ENCODE measurements at regions not wholly inside any gene's neighbourhood (a gene's known extent, or its start where the extent isn't known, plus 50 kb on each side); places are given as distances from the start of the nearest gene placed in this dataset.

DNA sequence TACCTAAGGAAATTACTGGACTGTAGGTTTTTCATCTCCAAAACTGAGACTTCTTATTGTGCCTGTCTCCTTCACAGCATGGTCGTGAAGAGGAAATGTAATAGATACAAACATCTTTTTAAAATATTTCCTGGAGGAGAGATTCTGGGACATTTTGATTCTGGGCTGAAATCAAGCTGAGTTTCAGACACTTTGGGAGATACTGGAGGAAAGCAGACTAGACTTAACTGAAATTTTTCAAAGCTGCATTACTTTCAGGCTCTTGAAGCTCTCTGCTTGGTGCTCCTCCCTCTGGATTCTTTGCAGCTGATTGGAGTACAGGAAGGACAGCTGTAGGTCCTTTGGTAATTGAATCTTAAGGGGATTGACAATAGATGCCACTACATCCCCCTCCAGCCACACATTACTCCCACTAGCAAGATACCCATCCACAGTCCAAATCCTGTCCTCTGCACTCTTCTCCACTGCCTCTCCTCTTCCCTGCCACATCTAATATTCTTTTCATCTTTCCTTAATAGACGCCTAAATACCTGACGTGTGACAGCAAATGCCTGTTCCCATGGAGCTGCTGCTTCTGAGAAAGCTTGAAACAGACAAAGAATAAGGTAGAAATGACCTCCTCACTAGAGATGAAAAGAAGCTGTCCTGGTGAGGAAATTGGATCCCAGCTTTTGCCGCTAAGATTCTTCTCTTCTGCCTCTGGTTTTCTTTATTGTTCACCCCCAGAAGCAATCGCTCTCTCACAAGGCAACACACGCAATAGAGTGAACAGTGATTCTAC lies 111.5 kb upstream of the PHYHIPL start:
- TF ChIP-seq, protein P1, sequence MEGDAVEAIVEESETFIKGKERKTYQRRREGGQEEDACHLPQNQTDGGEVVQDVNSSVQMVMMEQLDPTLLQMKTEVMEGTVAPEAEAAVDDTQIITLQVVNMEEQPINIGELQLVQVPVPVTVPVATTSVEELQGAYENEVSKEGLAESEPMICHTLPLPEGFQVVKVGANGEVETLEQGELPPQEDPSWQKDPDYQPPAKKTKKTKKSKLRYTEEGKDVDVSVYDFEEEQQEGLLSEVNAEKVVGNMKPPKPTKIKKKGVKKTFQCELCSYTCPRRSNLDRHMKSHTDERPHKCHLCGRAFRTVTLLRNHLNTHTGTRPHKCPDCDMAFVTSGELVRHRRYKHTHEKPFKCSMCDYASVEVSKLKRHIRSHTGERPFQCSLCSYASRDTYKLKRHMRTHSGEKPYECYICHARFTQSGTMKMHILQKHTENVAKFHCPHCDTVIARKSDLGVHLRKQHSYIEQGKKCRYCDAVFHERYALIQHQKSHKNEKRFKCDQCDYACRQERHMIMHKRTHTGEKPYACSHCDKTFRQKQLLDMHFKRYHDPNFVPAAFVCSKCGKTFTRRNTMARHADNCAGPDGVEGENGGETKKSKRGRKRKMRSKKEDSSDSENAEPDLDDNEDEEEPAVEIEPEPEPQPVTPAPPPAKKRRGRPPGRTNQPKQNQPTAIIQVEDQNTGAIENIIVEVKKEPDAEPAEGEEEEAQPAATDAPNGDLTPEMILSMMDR (IDR thresholded peaks at IDR 0.05) = no peak
- Histone ChIP-seq H3K36me3 (no peaks in the 10 kb centered on the region), H3K27ac (no peak overlapping the region), H3K4me3 (no peak overlapping the region), H3K4me1 (no peaks in the 10 kb centered on the region), H3K27me3 (no peaks in the 10 kb centered on the region), H3K9me3 (no peaks in the 10 kb centered on the region)
- intact Hi-C loops (cut with DNase I; ENCODE audit: low total_unique reads) = no loop called here
- no peak for DNase-seq

DNA sequence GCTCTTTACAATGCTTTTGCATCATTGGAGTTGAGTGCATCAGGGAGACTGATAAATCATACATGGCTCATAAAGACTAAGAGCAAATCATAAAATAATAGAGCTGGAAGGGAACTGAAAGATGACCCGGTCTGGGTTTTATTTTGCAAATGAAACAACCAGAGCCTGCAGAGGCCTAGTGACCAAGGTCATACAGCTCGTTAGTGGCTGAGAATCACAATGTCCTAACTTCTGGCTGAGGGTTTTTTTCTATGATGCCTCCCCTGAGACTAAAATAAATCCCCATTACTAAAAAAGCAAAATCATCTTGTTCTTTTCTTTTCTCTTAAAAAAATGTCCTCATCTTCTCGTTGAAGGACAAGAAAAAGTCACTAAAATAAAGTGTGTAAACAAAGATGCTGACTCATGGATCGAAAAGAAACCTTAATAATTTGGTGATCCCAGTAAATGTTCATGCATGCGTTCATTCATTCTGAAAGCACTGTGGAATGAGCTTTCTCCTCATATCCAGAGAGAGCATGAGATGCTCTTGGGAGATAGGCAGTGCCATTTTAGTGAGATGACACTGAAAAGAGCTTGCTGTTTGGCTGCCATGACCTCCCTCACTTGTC lies 107.8 kb upstream of the PHYHIPL start:
- H3K27me3 ChIP-seq = no peaks in the 10 kb centered on the region
- intact Hi-C loops (cut with DNase I; ENCODE audit: low total_unique reads) = no loop called here
- no peak overlapping the region for H3K27ac ChIP-seq
- no peaks in the 10 kb centered on the region for H3K4me1 ChIP-seq
- no peaks in the 10 kb centered on the region for H3K36me3 ChIP-seq
- H3K4me3 ChIP-seq = no peak overlapping the region
- H3K9me3 ChIP-seq = no peaks in the 10 kb centered on the region
- TF ChIP-seq, protein P1 (IDR thresholded peaks at IDR 0.05) = no peak
- no peak for DNase-seq

DNA sequence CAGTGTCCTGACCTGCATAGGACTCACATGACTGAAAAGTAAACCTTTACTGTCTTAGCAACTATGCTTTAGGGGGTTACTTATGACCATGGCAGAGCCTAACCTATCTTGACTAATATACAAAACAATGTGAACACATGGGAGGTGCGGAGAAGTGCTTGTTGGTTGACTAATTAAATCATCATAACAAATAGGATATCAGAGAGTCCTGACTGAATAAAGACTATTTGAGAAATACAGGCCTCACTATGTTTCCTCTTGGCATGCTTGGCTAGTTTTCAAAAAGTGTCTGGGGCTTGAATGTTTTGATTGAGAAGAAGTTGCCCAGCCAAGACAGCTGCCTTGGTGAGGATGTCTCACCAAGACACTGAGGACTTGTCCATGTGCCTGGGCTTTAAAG lies 104.4 kb upstream of the PHYHIPL start:
- Histone ChIP-seq H3K4me3 (no peak overlapping the region), H3K27me3 (no peaks in the 10 kb centered on the region), H3K27ac (no peak overlapping the region), H3K36me3 (no peaks in the 10 kb centered on the region), H3K4me1 (peaks cover 0 to 17% (median 6%) of the 10 kb centered on the region in 4 donors), H3K9me3 (no peaks in the 10 kb centered on the region)
- DNase-seq = no peak
- TF ChIP-seq, protein P1 (IDR thresholded peaks at IDR 0.05) = no peak
- intact Hi-C loops (cut with DNase I; ENCODE audit: low total_unique reads) = no loop called here

DNA sequence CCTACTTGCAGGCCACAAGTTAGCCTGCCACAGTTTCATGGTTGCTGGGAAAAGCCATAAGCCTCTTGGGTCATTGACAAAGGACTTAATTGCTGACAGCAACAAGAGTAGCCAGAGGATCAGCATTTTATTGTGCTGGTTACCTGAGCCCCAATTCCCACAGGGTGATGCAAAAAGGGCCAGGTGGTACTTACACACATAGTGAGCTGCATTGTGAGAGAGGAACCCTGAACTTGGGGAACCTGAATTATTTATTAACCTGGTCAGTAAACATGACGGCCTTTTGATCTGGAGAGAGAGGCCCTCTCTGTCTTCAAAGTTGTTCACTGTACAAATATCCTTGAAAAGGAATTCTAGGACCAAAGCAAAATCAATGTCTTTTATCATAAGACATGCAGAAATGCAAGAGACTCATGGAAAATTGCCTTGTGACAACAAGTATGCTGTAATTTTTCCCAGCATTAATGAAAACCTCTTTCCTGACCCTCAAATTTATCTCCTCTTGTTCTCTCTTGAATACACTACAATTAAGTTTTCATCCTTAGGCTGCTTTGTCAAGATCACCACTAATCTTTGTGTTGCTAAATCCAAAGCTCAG lies 102.9 kb upstream of the PHYHIPL start:
- Histone ChIP-seq H3K4me3 (no peak overlapping the region), H3K27me3 (no peaks in the 10 kb centered on the region), H3K9me3 (no peaks in the 10 kb centered on the region), H3K4me1 (peaks cover 0 to 32% (median 20%) of the 10 kb centered on the region in 4 donors), H3K27ac (no peak overlapping the region), H3K36me3 (no peaks in the 10 kb centered on the region)
- intact Hi-C loops (cut with DNase I; ENCODE audit: low total_unique reads) = no loop called here
- DNase-seq = no peak
- TF ChIP-seq, protein P1 (IDR thresholded peaks at IDR 0.05) = no peak

DNA sequence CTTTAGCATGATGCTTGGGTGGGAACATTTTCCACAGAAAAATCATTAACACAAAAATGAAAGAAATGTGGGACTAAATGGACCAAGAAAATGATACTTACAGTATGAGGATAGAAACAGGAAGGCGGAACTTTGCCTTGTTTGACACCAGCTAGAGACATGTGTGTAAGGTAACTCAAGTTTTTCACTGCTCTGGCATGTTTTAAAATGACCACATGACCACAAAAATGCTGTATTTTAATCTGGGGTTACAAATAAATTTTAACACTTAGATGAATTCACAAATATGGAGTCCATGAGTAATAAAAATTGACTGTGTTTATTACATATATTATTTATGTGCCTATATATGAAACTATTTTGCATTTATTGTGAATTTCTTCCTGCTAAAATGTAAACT lies 100.9 kb upstream of the PHYHIPL start:
- TF ChIP-seq, protein P1 (IDR thresholded peaks at IDR 0.05) = no peak
- no peaks in the 10 kb centered on the region for H3K36me3 ChIP-seq
- peaks cover 0 to 51% (median 33%) of the 10 kb centered on the region in 4 donors for H3K4me1 ChIP-seq
- DNase-seq = no peak
- H3K9me3 ChIP-seq = no peaks in the 10 kb centered on the region
- H3K27me3 ChIP-seq = no peaks in the 10 kb centered on the region
- peak overlapping the region in 1 of 2 donors; percentile 73 for H3K27ac ChIP-seq
- intact Hi-C loops (cut with DNase I; ENCODE audit: low total_unique reads) = no loop called here
- H3K4me3 ChIP-seq = no peak overlapping the region

Measured in tibial artery (tissue), 4 donors.